HepG2 (cell line): ENCODE measurements at regions not wholly inside any gene's neighbourhood (a gene's known extent, or its start where the extent isn't known, plus 50 kb on each side); places are given as distances from the start of the nearest gene placed in this dataset.

Experiments
- ATAC-seq: fragments of 200-7000 bp; cut with Tn5 transposase; 3 replicates; pipeline ENCODE4 v1.9.1; 2020; ENCODE audit warnings: mild to moderate bottlenecking, moderate library complexity
- BruUV-seq: library from RNA; stranded (reverse); fragments of 400-500 nt; replicated peaks from 2 replicates; lab custom pipeline; 2021; lab: Mats Ljungman, UMichigan
- CTCF ChIA-PET: fragments of 300-600 bp; formaldehyde crosslinking; extraction: SDS; loops from one replicate; lab custom pipeline; 2021; ENCODE audit warnings: low total read pairs, inconsistent platforms, low intra/inter-chr PET ratio; lab: Yijun Ruan, JAX
- POLR2A ChIA-PET: fragments of 350-600 bp; sonication (Branson Sonifier 250); formaldehyde crosslinking; loops from one replicate; lab custom pipeline; 2020; ENCODE audit warnings: antibody characterized with exemption, inconsistent platforms; lab: Yijun Ruan, JAX
- DNase-seq: peaks from one replicate; pipeline ENCODE4 v3.0.0-alpha.2; 2015; ENCODE audit warnings: low spot score
- FAIRE-seq: peaks from 3 replicates; lab custom pipeline; 2011; peaks lifted over from hg19 to GRCh38; lab: Jason Lieb, UNC
- H2AFZ ChIP-seq: one replicate; pipeline ENCODE4 v1.6.1; 2011; ENCODE audit warnings: low read length, inconsistent platforms
- H3K27ac ChIP-seq: fragments of 300-600 bp; 3 replicates; pipeline ENCODE4 v1.8.0; 2011; ENCODE audit warnings: mixed run types, mild to moderate bottlenecking, mixed read lengths, low read length, inconsistent platforms; ENCODE audit not compliant: insufficient read depth; ENCODE audit errors: extremely low read length
- H3K27me3 ChIP-seq, 2 experiments: fragments of 200-600 bp in 1 of 2; 2 replicates in 1 of 2; 3 replicates in 1 of 2; pipeline versions ENCODE4 v1.6.0 to v1.8.0; 2011; ENCODE audit warnings: low read length in 2 of 2, mild to moderate bottlenecking in 2 of 2, moderate library complexity in 2 of 2, inconsistent platforms in 1 of 2; ENCODE audit not compliant: insufficient read depth in 2 of 2, control insufficient read depth in 1 of 2
- H3K36me3 ChIP-seq, 2 experiments: fragments of 200-600 bp in 1 of 2; replicated peaks in 1 of 2; 2 replicates in 1 of 2; 3 replicates in 1 of 2; pipeline versions ENCODE4 v1.5.1 to v1.8.0; 2011; ENCODE audit warnings: low read length in 2 of 2, inconsistent platforms in 1 of 2; ENCODE audit not compliant: insufficient read depth in 2 of 2, control insufficient read depth in 1 of 2
- H3K4me1 ChIP-seq: 2 replicates; pipeline ENCODE4 v1.5.1; 2012; ENCODE audit warnings: low read length, inconsistent platforms; ENCODE audit not compliant: insufficient read depth
- H3K4me2 ChIP-seq: 2 replicates; pipeline ENCODE4 v1.6.0; 2011; ENCODE audit warnings: low read depth, low read length, inconsistent platforms
- H3K4me3 ChIP-seq, 3 experiments: fragments of 200-600 bp in 1 of 3; sonication (generic), shearing (Covaris generic) in 1 of 3; replicated peaks in 1 of 3; 2 replicates each; pipeline ENCODE4 v1.5.1; 2011 to 2016; ENCODE audit warnings: low read length in 3 of 3, inconsistent platforms in 2 of 3, low read depth in 2 of 3, mild to moderate bottlenecking in 2 of 3, control low read depth in 1 of 3, mixed read lengths in 1 of 3; ENCODE audit not compliant: insufficient read depth in 1 of 3
- H3K79me2 ChIP-seq: one replicate; pipeline ENCODE4 v1.6.1; 2011; ENCODE audit warnings: low read length, inconsistent platforms; ENCODE audit not compliant: insufficient read depth
- H3K9ac ChIP-seq: 2 replicates; pipeline ENCODE4 v1.6.0; 2011; ENCODE audit warnings: mild to moderate bottlenecking, low read depth, low read length, inconsistent platforms; ENCODE audit not compliant: insufficient read depth
- H3K9me3 ChIP-seq: 2 replicates; pipeline ENCODE4 v1.5.1; 2012; ENCODE audit warnings: mild to moderate bottlenecking, low read length
- H4K20me1 ChIP-seq: 2 replicates; pipeline ENCODE4 v1.6.0; 2011; ENCODE audit warnings: inconsistent platforms, mild to moderate bottlenecking, low read length, moderate library complexity; ENCODE audit not compliant: insufficient read depth
- ARHGAP35 ChIP-seq: sonication (generic); formaldehyde crosslinking; IDR thresholded peaks from 2 replicates; pipeline ENCODE4 v1.9.0; 2022; ENCODE audit warnings: mild to moderate bottlenecking, inconsistent platforms, moderate library complexity, missing genetic modification reagents, borderline replicate concordance
- KAT7 ChIP-seq: IDR thresholded peaks from 2 replicates; pipeline ENCODE4 v1.6.1; 2018; ENCODE audit warnings: borderline replicate concordance, missing compliant biosample characterization
- LCORL ChIP-seq, 2 experiments: fragments of 450-650 bp in 1 of 2; sonication (generic) in 1 of 2; formaldehyde crosslinking in 1 of 2; IDR thresholded peaks; 2 replicates each; pipeline versions ENCODE4 v1.5.0 to v1.6.1; 2017 to 2020; ENCODE audit warnings: antibody characterized with exemption in 1 of 2, missing genetic modification reagents in 1 of 2
- MAFF ChIP-seq: IDR thresholded peaks from 2 replicates; pipeline ENCODE4 v1.6.1; 2011; ENCODE audit warnings: low read depth, low read length, improper control_type of control experiment
- NAIF1 ChIP-seq: sonication (generic); formaldehyde crosslinking; IDR thresholded peaks from 2 replicates; pipeline ENCODE4 v1.5.0; 2020; ENCODE audit warnings: mild to moderate bottlenecking, missing genetic modification reagents, borderline replicate concordance
- PATZ1 ChIP-seq: sonication (generic); formaldehyde crosslinking; IDR thresholded peaks from 2 replicates; pipeline ENCODE4 v1.4.0; 2020; ENCODE audit warnings: missing genetic modification reagents
- PHB2 ChIP-seq: fragments of 450-650 bp; IDR thresholded peaks from 2 replicates; pipeline ENCODE4 v1.6.1; 2018; ENCODE audit not compliant: partially characterized antibody
- RFX5 ChIP-seq: IDR thresholded peaks from 2 replicates; pipeline ENCODE4 v1.6.1; 2011; ENCODE audit warnings: low read depth, low read length, improper control_type of control experiment
- ZFY ChIP-seq: sonication (generic); formaldehyde crosslinking; IDR thresholded peaks from 2 replicates; pipeline ENCODE4 v1.4.0; 2020; ENCODE audit warnings: missing genetic modification reagents
- ZNF256 ChIP-seq: sonication (generic); formaldehyde crosslinking; conservative IDR thresholded peaks from 2 replicates; pipeline ENCODE4 v1.4.0; 2020; ENCODE audit warnings: missing genetic modification reagents
- ZNF329 ChIP-seq: sonication (generic); formaldehyde crosslinking; IDR thresholded peaks from 2 replicates; pipeline ENCODE4 v1.9.0; 2021; ENCODE audit warnings: low read depth, mild to moderate bottlenecking, missing genetic modification reagents
- ZNF547 ChIP-seq: sonication (generic); formaldehyde crosslinking; IDR thresholded peaks from 2 replicates; pipeline ENCODE4 v1.5.1; 2020; ENCODE audit warnings: mild to moderate bottlenecking, missing genetic modification reagents
- ZNF780A ChIP-seq: sonication (generic); formaldehyde crosslinking; IDR thresholded peaks from 2 replicates; pipeline ENCODE4 v1.8.0; 2022; ENCODE audit warnings: mild to moderate bottlenecking, missing genetic modification reagents, moderate library complexity
- WGBS: methylation state at CpG from one replicate; pipeline ENCODE4 v1.1.6; 2017; ENCODE audit warnings: low lambda C conversion rate; 5-methylcytosine and 5-hydroxymethylcytosine counted together
- in situ Hi-C: cut with HindIII; loops from 2 replicates; pipeline ENCODE4 v1.10.0; 2017; ENCODE audit warnings: low pct_unique_long_range_greater_than_20kb; ENCODE audit not compliant: extremely low pct_ligation_motif_present
- intact Hi-C: fragments of 100-400 bp; cut with micrococcal nuclease; formaldehyde crosslinking; loops from one replicate; pipeline ENCODE4 v1.10.0; 2022; ENCODE audit not compliant: unreplicated experiment
- TF ChIP-seq, protein P1 (sequence below): IDR thresholded peaks from 2 replicates; pipeline ENCODE4 v1.6.1; 2016; ENCODE audit warnings: mild to moderate bottlenecking

DNA sequence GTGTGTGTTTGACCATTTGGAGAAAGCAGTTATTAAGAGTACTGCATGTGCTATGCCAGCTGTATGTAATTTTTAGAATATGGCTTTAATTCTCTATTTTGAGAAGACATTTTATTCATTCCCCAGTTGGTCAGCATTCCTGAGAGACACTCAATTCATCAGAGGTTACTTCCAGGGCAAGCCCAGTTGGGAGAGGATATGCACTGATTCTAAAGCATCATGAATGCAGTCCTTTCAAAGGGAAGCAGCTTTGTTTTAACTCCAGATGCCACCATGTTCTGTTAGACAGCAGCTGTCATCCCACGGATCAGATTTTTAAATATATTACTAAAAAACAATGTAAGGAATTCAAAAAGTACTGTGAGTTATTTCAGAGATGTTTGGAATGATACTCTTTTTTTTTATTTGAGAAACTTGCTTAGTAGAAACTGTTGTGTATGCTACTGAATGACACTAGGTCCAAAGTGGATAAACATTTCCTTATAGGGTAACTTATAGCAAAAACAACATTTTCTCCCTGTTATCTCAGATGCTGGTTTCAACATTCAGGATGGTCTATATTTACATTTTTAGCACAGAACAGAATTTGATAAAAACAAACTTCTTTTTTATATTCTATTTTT is 149.5 kb upstream of the B3GALT2 start:
- WGBS: 0% methylated on average over 1 of the region's 1 CpG
- H3K9me3 ChIP-seq: peaks cover 15% of the 10 kb centered on the region; the same call in 1 of the 2 replicates
- no peak overlapping the region for H3K4me2 ChIP-seq
- CTCF ChIA-PET: no interaction called here
- no peak overlapping the region for H3K27ac ChIP-seq
- no peaks in the 10 kb centered on the region for H3K79me2 ChIP-seq
- no peaks in the 10 kb centered on the region for H3K27me3 ChIP-seq
- no peak overlapping the region for H3K4me3 ChIP-seq
- TF ChIP-seq MAFF (no peak), ZNF329 (no peak), ZNF256 (CRISPR knock-in tag) (no peak), PATZ1 (CRISPR knock-in tag) (no peak), ZFY (CRISPR knock-in tag) (no peak), KAT7 (CRISPR knock-in tag) (no peak), ZNF780A (CRISPR knock-in tag) (no peak), NAIF1 (CRISPR knock-in tag) (no peak), PHB2 (no peak), ARHGAP35 (CRISPR knock-in tag) (no peak), LCORL (IDR thresholded peaks at IDR 0.05) (no peak), LCORL (CRISPR knock-in tag; IDR thresholded peaks at IDR 0.05) (no peak), RFX5 (no peak), ZNF547 (CRISPR knock-in tag) (no peak)
- TF ChIP-seq, protein P1, sequence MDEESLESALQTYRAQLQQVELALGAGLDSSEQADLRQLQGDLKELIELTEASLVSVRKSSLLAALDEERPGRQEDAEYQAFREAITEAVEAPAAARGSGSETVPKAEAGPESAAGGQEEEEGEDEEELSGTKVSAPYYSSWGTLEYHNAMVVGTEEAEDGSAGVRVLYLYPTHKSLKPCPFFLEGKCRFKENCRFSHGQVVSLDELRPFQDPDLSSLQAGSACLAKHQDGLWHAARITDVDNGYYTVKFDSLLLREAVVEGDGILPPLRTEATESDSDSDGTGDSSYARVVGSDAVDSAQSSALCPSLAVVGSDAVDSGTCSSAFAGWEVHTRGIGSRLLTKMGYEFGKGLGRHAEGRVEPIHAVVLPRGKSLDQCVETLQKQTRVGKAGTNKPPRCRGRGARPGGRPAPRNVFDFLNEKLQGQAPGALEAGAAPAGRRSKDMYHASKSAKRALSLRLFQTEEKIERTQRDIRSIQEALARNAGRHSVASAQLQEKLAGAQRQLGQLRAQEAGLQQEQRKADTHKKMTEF (CRISPR knock-in tag): no peak
- no peak for DNase-seq
- no peak for FAIRE-seq
- POLR2A ChIA-PET: no interaction called here
- in situ Hi-C loops: no loop called here
- H3K4me1 ChIP-seq: no peaks in the 10 kb centered on the region
- H3K9ac ChIP-seq: no peak overlapping the region
- intact Hi-C loops: no loop called here
- no peak overlapping the region for H2AFZ ChIP-seq
- ATAC-seq: no peak
- no TSS peak for BruUV-seq
- H4K20me1 ChIP-seq: no peaks in the 10 kb centered on the region
- H3K36me3 ChIP-seq: no peaks in the 10 kb centered on the region
